HEK293T (cell line): ENCODE measurements at regions not wholly inside any gene's neighbourhood (a gene's known extent, or its start where the extent isn't known, plus 50 kb on each side); places are given as distances from the start of the nearest gene placed in this dataset.

Experiments
- ARNT ChIP-seq: fragments of 450-650 bp; IDR thresholded peaks from 2 replicates; pipeline ENCODE4 v1.6.1; 2017; ENCODE audit warnings: mild to moderate bottlenecking
- BHLHE40 ChIP-seq: fragments of 450-650 bp; IDR thresholded peaks from 2 replicates; pipeline ENCODE4 v1.6.1; 2016; ENCODE audit warnings: mild to moderate bottlenecking, moderate library complexity, borderline replicate concordance
- CTBP1 ChIP-seq: fragments of 450-650 bp; IDR thresholded peaks from 2 replicates; pipeline ENCODE4 v1.6.1; 2016; ENCODE audit warnings: borderline replicate concordance
- FOXA1 ChIP-seq: fragments of 450-650 bp; IDR thresholded peaks from 2 replicates; pipeline ENCODE4 v1.6.1; 2016; ENCODE audit warnings: mild to moderate bottlenecking
- FOXK2 ChIP-seq: fragments of 450-650 bp; IDR thresholded peaks from 2 replicates; pipeline ENCODE4 v1.6.1; 2016; ENCODE audit warnings: mild to moderate bottlenecking
- L3MBTL2 ChIP-seq: fragments of 450-650 bp; conservative IDR thresholded peaks from 2 replicates; pipeline ENCODE4 v1.6.1; 2016; ENCODE audit warnings: mild to moderate bottlenecking
- NFRKB ChIP-seq: fragments of 450-650 bp; IDR thresholded peaks from 2 replicates; pipeline ENCODE4 v1.6.1; 2016; ENCODE audit warnings: mild to moderate bottlenecking, moderate library complexity

DNA sequence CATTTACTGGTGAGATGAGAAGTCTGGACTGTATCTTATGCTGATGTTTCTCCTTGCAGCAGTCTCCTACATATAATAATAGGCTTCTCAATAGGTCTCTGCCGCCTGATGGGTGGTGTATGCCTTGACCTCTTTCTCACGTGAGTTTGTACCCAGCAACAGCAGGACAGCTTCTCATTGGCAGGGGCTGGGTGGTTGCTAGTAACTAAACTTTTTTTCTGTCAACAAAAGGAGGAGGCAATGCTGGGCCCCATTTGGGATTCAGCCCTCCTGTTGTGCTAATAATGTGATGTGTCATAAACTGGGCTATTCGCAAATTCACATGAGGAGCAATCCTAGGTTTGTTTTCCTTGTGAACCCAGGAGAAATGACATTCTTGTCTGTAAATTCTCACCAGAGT is 533.6 kb downstream of the GATA3 start:
- TF ChIP-seq CTBP1 (no peak), FOXA1 (no peak), ARNT (no peak), L3MBTL2 (no peak), BHLHE40 (no peak), NFRKB (no peak), FOXK2 (no peak)
